ENCODE measurements at regions not wholly inside any gene's neighbourhood (a gene's known extent, or its start where the extent isn't known, plus 50 kb on each side); places are given as distances from the start of the nearest gene placed in this dataset.

GRCh38 chr18:23401400-23402347 lies 51.4 kb upstream of the RIOK3 start (continued):
- TF ChIP-seq PRDM10 (CRISPR knock-in tag; IDR thresholded peaks at IDR 0.05; ENCODE audit: low read depth) (no peak), ATF3 (CRISPR knock-in tag; IDR thresholded peaks at IDR 0.05) (no peak), CEBPB (IDR thresholded peaks at IDR 0.05; ENCODE audit: borderline replicate concordance, low read depth, low read length) (no peak), RARG (CRISPR knock-in tag; IDR thresholded peaks at IDR 0.05; ENCODE audit: low read depth) (no peak), ZNF878 (CRISPR knock-in tag; IDR thresholded peaks at IDR 0.05) (no peak), ZNF879 (CRISPR knock-in tag; IDR thresholded peaks at IDR 0.05) (no peak), ZNF549 (CRISPR knock-in tag; IDR thresholded peaks at IDR 0.05) (no peak), KLF12 (CRISPR knock-in tag; IDR thresholded peaks at IDR 0.05; ENCODE audit: borderline replicate concordance) (peak; percentile 36; the same call in 1 of the 2 replicates), ZNF557 (CRISPR knock-in tag; IDR thresholded peaks at IDR 0.05) (0 out of 2 replicates have a peak, but pooled peaks have one; percentile 44), ZNF326 (CRISPR knock-in tag; IDR thresholded peaks at IDR 0.05; ENCODE audit: borderline replicate concordance) (no peak), NFIC (IDR thresholded peaks at IDR 0.05; ENCODE audit: low read length) (no peak), ZFP37 (CRISPR knock-in tag; IDR thresholded peaks at IDR 0.05; ENCODE audit: borderline replicate concordance) (no peak), NR2C2 (CRISPR knock-in tag; IDR thresholded peaks at IDR 0.05; ENCODE audit: borderline replicate concordance) (no peak), ZIK1 (CRISPR knock-in tag; IDR thresholded peaks at IDR 0.05; ENCODE audit: borderline replicate concordance, low read depth) (no peak), GFI1 (CRISPR knock-in tag; IDR thresholded peaks at IDR 0.05; ENCODE audit: borderline replicate concordance) (no peak), KDM5B (CRISPR knock-in tag; IDR thresholded peaks at IDR 0.05; ENCODE audit: borderline replicate concordance) (no peak), ARNT2 (CRISPR knock-in tag; IDR thresholded peaks at IDR 0.05; ENCODE audit: low read depth) (no peak), ZFP1 (CRISPR knock-in tag; IDR thresholded peaks at IDR 0.05) (no peak), ZNF251 (CRISPR knock-in tag; IDR thresholded peaks at IDR 0.05) (no peak), ISL2 (CRISPR knock-in tag; IDR thresholded peaks at IDR 0.05) (peak; percentile 78; the same call in 1 of the 2 replicates), KDM2A (CRISPR knock-in tag; IDR thresholded peaks at IDR 0.05; ENCODE audit: borderline replicate concordance, low read depth) (peak; percentile 36; the same call in 1 of the 2 replicates), HMG20A (CRISPR knock-in tag; IDR thresholded peaks at IDR 0.05; ENCODE audit: borderline replicate concordance) (peak; percentile 78), ZNF24 (IDR thresholded peaks at IDR 0.05) (no peak), ZNF564 (CRISPR knock-in tag; IDR thresholded peaks at IDR 0.05) (peak; percentile 42; the same call in 1 of the 2 replicates), ZNF3 (CRISPR knock-in tag; IDR thresholded peaks at IDR 0.05) (no peak), SMARCC2 (IDR thresholded peaks at IDR 0.05) (no peak), CENPX (CRISPR knock-in tag; IDR thresholded peaks at IDR 0.05) (no peak)
- TF ChIP-seq, protein P1, sequence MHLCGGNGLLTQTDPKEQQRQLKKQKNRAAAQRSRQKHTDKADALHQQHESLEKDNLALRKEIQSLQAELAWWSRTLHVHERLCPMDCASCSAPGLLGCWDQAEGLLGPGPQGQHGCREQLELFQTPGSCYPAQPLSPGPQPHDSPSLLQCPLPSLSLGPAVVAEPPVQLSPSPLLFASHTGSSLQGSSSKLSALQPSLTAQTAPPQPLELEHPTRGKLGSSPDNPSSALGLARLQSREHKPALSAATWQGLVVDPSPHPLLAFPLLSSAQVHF (CRISPR knock-in tag; IDR thresholded peaks at IDR 0.05), result no peak
